ENCODE measurements at regions not wholly inside any gene's neighbourhood (a gene's known extent, or its start where the extent isn't known, plus 50 kb on each side); places are given as distances from the start of the nearest gene placed in this dataset.

- TF ChIP-seq POLR2A (IDR thresholded peaks at IDR 0.05) (no peak), CTCF (IDR thresholded peaks at IDR 0.05) (no peak)
- no peaks in the 10 kb centered on the region for H3K9me3 ChIP-seq
- H3K27ac ChIP-seq: no peak overlapping the region
- H3K36me3 ChIP-seq: no peaks in the 10 kb centered on the region
- no peak for DNase-seq
- no peaks in the 10 kb centered on the region for H3K27me3 ChIP-seq
- H3K4me3 ChIP-seq: no peak overlapping the region
- intact Hi-C loops (cut with DNase I; ENCODE audit: low total_unique reads): no loop called here
- no peaks in the 10 kb centered on the region for H3K4me1 ChIP-seq
These were observed 620.3 kb downstream of the SLC4A3 start for GRCh38 chr2:220247588-220248350.

GRCh38 chr2:220259662-220260061, 632.2 kb downstream of the SLC4A3 start:
- Histone ChIP-seq H3K9me3 (no peaks in the 10 kb centered on the region), H3K4me3 (no peak overlapping the region), H3K27ac (no peak overlapping the region), H3K27me3 (no peaks in the 10 kb centered on the region), H3K36me3 (no peaks in the 10 kb centered on the region), H3K4me1 (no peaks in the 10 kb centered on the region)
- DNase-seq: no peak
- TF ChIP-seq POLR2A (IDR thresholded peaks at IDR 0.05) (no peak), CTCF (IDR thresholded peaks at IDR 0.05) (no peak)
- intact Hi-C loops (cut with DNase I; ENCODE audit: low total_unique reads): no loop called here

GRCh38 chr2:220263300-220263699, 635.9 kb downstream of the SLC4A3 start:
- Histone ChIP-seq H3K4me3 (no peak overlapping the region), H3K36me3 (no peaks in the 10 kb centered on the region), H3K9me3 (no peaks in the 10 kb centered on the region), H3K27me3 (no peaks in the 10 kb centered on the region), H3K4me1 (no peaks in the 10 kb centered on the region), H3K27ac (no peak overlapping the region)
- TF ChIP-seq CTCF (IDR thresholded peaks at IDR 0.05) (no peak), POLR2A (IDR thresholded peaks at IDR 0.05) (no peak)
- intact Hi-C loops (cut with DNase I; ENCODE audit: low total_unique reads): no loop called here
- no peak for DNase-seq

- DNase-seq: no peak
- Histone ChIP-seq H3K9me3 (no peaks in the 10 kb centered on the region), H3K27me3 (no peaks in the 10 kb centered on the region), H3K27ac (no peak overlapping the region), H3K4me3 (no peak overlapping the region), H3K4me1 (no peaks in the 10 kb centered on the region), H3K36me3 (no peaks in the 10 kb centered on the region)
- TF ChIP-seq POLR2A (IDR thresholded peaks at IDR 0.05): no peak
- TF ChIP-seq CTCF (IDR thresholded peaks at IDR 0.05): no peak
- intact Hi-C loops (cut with DNase I; ENCODE audit: low total_unique reads): no loop called here
These were observed 641.9 kb downstream of the SLC4A3 start for GRCh38 chr2:220269367-220269766.

GRCh38 chr2:220270481-220271070, 643.1 kb downstream of the SLC4A3 start:
- no peak overlapping the region for H3K27ac ChIP-seq
- H3K27me3 ChIP-seq: no peaks in the 10 kb centered on the region
- H3K4me3 ChIP-seq: no peak overlapping the region
- H3K9me3 ChIP-seq: no peaks in the 10 kb centered on the region
- no peak for TF ChIP-seq POLR2A (IDR thresholded peaks at IDR 0.05)
- TF ChIP-seq CTCF (IDR thresholded peaks at IDR 0.05): no peak
- H3K4me1 ChIP-seq: no peaks in the 10 kb centered on the region
- intact Hi-C loops (cut with DNase I; ENCODE audit: low total_unique reads): no loop called here
- H3K36me3 ChIP-seq: no peaks in the 10 kb centered on the region
- DNase-seq: no peak
